Uterus (tissue), 3 donors: ENCODE measurements at regions not wholly inside any gene's neighbourhood (a gene's known extent, or its start where the extent isn't known, plus 50 kb on each side); places are given as distances from the start of the nearest gene placed in this dataset.

Experiments
- DNase-seq, 2 donors: peaks; one replicate each; pipeline ENCODE4 v3.0.0-alpha.2; 2019 to 2020
- H3K27ac ChIP-seq, 2 donors: fragments of 200-600 bp; sonication (generic); 1 replicate in 1 of 2; 2 replicates in 1 of 2; pipeline ENCODE4 v1.5.1; 2016 to 2018
- H3K27me3 ChIP-seq, 2 donors: fragments of 200-600 bp; sonication (generic); one replicate each; pipeline ENCODE4 v1.5.1; 2018 to 2019; ENCODE audit warnings: control low read depth in 1 of 2
- H3K36me3 ChIP-seq, 2 donors: fragments of 200-600 bp; sonication (generic); one replicate each; pipeline ENCODE4 v1.5.1; 2019; ENCODE audit warnings: control low read depth in 1 of 2
- H3K4me1 ChIP-seq, 2 donors: fragments of 200-600 bp; sonication (generic); one replicate each; pipeline ENCODE4 v1.5.1; 2018 to 2019; ENCODE audit warnings: control low read depth in 1 of 2
- H3K4me3 ChIP-seq, 2 donors: fragments of 200-600 bp; sonication (generic); 1 replicate in 1 of 2; 2 replicates in 1 of 2; pipeline ENCODE4 v1.5.1; 2018 to 2019; ENCODE audit warnings: mild to moderate bottlenecking in 1 of 2
- H3K9me3 ChIP-seq, 2 donors: fragments of 200-600 bp; sonication (generic); one replicate each; pipeline ENCODE4 v1.5.1; 2019; ENCODE audit warnings: control low read depth in 1 of 2
- POLR2A ChIP-seq, 2 donors: fragments of 450-650 bp; IDR thresholded peaks; one replicate each; pipeline ENCODE4 v1.6.1; 2016; ENCODE audit warnings: antibody characterized with exemption in 2 of 2, mild to moderate bottlenecking in 1 of 2, moderate library complexity in 1 of 2
- intact Hi-C: fragments of 100-400 bp; cut with DNase I; formaldehyde crosslinking; loops from one replicate; pipeline ENCODE4 v1.15.1; 2023; ENCODE audit warnings: low total_unique reads
- TF ChIP-seq, protein P1 (sequence below), 4 experiments: fragments of 200-600 bp in 2 of 4; fragments of 450-650 bp in 2 of 4; sonication (generic) in 2 of 4; IDR thresholded peaks; one replicate each; pipeline ENCODE4 v1.5.1; 2016 to 2019; ENCODE audit warnings: antibody characterized with exemption in 4 of 4, mild to moderate bottlenecking in 2 of 4, moderate library complexity in 1 of 4
- donor health status: DM: yes; HTN: yes; CAD: no.

DNA sequence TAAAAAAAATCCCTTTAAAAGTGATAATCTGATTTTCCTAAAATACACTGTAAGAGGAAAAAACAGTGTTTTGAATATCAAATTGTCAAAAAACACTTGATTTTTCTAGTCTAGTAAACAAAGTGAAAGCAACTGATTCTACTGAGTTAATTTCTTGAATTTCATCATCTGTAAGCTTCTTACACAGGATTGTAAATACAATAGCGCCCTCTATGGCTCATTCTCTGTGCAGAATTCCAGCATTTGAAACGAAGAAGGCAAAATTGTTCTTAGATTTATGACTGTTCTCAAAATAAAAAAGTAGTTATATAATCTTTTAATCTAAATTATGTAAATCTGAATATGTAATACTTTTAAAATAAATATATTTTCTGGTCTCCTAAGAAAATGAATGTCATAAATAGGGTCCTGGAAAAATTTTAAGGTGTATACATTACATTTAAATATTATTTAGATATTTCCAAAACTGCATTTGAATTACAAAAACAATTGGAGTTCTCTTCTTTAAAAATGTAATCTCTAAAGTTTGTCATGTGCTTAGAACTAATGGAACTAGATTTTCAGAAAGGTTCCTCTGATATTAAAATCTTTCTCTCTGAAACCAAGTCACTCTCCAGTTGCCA is 176.9 kb upstream of the MC4R start:
- TF ChIP-seq, protein P1, sequence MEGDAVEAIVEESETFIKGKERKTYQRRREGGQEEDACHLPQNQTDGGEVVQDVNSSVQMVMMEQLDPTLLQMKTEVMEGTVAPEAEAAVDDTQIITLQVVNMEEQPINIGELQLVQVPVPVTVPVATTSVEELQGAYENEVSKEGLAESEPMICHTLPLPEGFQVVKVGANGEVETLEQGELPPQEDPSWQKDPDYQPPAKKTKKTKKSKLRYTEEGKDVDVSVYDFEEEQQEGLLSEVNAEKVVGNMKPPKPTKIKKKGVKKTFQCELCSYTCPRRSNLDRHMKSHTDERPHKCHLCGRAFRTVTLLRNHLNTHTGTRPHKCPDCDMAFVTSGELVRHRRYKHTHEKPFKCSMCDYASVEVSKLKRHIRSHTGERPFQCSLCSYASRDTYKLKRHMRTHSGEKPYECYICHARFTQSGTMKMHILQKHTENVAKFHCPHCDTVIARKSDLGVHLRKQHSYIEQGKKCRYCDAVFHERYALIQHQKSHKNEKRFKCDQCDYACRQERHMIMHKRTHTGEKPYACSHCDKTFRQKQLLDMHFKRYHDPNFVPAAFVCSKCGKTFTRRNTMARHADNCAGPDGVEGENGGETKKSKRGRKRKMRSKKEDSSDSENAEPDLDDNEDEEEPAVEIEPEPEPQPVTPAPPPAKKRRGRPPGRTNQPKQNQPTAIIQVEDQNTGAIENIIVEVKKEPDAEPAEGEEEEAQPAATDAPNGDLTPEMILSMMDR (IDR thresholded peaks at IDR 0.05): peak; percentile 50 to 74 (median 52)
- TF ChIP-seq POLR2A (IDR thresholded peaks at IDR 0.05): no peak
- no peak for DNase-seq
- H3K36me3 ChIP-seq: no peaks in the 10 kb centered on the region
- no peak overlapping the region for H3K4me3 ChIP-seq
- no peaks in the 10 kb centered on the region for H3K4me1 ChIP-seq
- H3K27me3 ChIP-seq: no peaks in the 10 kb centered on the region
- no peak overlapping the region for H3K27ac ChIP-seq
- H3K9me3 ChIP-seq: no peaks in the 10 kb centered on the region
- intact Hi-C loops: no loop called here

DNA sequence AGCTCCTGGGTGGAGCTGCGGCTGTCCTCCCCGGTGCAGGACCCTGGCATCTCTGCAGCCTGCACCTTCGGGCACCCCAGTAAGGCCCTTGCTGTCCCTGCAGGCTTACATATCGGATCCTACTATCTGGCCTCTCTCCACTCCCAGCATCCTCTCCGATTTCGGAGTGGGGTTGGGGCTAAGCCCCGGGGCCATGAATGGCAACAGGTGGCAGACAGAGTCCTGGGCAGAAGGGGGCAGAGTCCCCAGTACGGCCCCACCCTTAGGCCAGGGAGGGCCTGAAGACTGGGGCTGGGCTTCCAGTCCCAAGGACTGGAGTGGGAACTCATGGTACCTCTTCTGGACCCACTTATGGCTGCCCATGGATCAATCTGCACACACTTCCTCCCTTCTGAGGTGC is 180.4 kb upstream of the MC4R start:
- DNase-seq: no peak
- intact Hi-C loops: no loop called here
- H3K4me1 ChIP-seq: no peaks in the 10 kb centered on the region
- H3K27ac ChIP-seq: no peak overlapping the region
- TF ChIP-seq, protein P1 (IDR thresholded peaks at IDR 0.05): no peak
- no peaks in the 10 kb centered on the region for H3K9me3 ChIP-seq
- no peaks in the 10 kb centered on the region for H3K36me3 ChIP-seq
- H3K4me3 ChIP-seq: no peak overlapping the region
- no peaks in the 10 kb centered on the region for H3K27me3 ChIP-seq

DNA sequence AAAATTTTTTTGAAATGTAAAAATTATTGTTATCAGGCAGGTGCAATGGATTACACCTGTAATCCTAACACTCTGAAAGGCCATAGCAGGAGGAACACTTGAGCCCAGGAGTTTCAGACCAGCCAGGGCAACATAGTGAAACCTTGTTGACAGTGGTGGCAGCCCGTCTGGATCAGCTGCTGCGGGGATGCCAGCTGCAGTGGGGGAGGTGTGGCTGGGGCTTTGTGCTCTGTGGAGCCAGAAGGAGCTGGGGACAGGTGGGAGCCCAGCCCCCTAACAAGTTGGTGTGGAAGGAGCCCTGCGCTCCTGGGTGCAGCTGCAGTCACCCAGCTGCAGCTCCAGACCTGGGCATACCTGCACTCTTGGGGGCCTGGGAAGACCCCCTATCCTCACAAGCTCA is 182.4 kb upstream of the MC4R start:
- Histone ChIP-seq H3K27ac (no peak overlapping the region), H3K4me3 (no peak overlapping the region), H3K27me3 (no peaks in the 10 kb centered on the region), H3K36me3 (no peaks in the 10 kb centered on the region), H3K4me1 (no peaks in the 10 kb centered on the region), H3K9me3 (no peaks in the 10 kb centered on the region)
- TF ChIP-seq, protein P1 (IDR thresholded peaks at IDR 0.05): no peak
- TF ChIP-seq POLR2A (IDR thresholded peaks at IDR 0.05): no peak
- intact Hi-C loops: no loop called here
- DNase-seq: no peak

DNA sequence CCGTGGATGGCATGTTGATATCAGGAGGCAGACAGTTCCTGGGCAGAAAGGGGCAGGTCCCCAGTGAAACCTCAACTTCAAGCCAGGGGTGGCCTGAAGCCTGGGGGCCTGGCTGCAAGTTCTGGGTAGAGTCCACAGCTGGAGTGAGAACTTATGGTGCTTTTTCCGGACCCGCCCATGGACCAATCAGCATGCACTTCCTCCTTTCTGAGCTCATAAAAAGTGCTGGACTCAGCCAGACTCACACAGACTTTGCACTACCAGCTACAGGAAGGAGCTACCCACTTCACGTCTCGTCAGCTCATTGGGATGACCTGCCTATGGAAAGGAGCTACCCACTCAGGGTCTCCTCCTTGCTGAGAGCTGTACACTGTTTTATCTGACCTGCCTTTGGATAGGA is 183.1 kb upstream of the MC4R start:
- intact Hi-C loops: no loop called here
- Histone ChIP-seq H3K4me1 (no peaks in the 10 kb centered on the region), H3K36me3 (no peaks in the 10 kb centered on the region), H3K27me3 (no peaks in the 10 kb centered on the region), H3K9me3 (no peaks in the 10 kb centered on the region), H3K27ac (no peak overlapping the region), H3K4me3 (no peak overlapping the region)
- no peak for DNase-seq
- TF ChIP-seq POLR2A (IDR thresholded peaks at IDR 0.05): no peak
- TF ChIP-seq, protein P1 (IDR thresholded peaks at IDR 0.05): no peak

DNA sequence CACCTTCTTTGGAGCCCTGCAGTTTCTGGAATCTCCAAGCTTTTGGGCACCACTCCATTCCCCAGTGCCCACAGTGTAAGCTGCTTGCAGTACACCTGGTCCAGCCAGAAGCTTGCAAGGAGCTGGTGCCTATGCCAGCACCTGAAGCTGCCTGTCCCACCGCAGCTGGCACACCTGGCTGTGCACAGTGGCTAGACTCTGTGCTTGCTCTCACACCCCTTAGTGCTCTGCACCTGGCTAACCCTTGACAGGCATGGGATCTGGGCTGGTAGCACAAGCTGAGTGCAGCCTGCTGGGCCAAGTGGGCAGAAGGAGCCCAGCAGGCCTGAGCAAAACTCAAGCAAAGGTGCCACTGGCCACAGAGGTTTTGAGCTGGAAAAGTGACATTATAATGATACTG is 183.8 kb upstream of the MC4R start:
- Histone ChIP-seq H3K27me3 (no peaks in the 10 kb centered on the region), H3K36me3 (no peaks in the 10 kb centered on the region), H3K9me3 (no peaks in the 10 kb centered on the region), H3K4me3 (no peak overlapping the region), H3K4me1 (no peaks in the 10 kb centered on the region), H3K27ac (no peak overlapping the region)
- no peak for DNase-seq
- TF ChIP-seq POLR2A (IDR thresholded peaks at IDR 0.05): no peak
- TF ChIP-seq, protein P1 (IDR thresholded peaks at IDR 0.05): no peak
- intact Hi-C loops: no loop called here
